C4-2B (cell line): ENCODE measurements at regions not wholly inside any gene's neighbourhood (a gene's known extent, or its start where the extent isn't known, plus 50 kb on each side); places are given as distances from the start of the nearest gene placed in this dataset.

ENCODE experiments used
- CTCF ChIP-seq: fragments of 450-650 bp; conservative IDR thresholded peaks from 2 replicates; pipeline ENCODE4 v1.5.1; 2017; ENCODE audit warnings: mild to moderate bottlenecking
- ZFX ChIP-seq: fragments of 450-650 bp; IDR thresholded peaks from 2 replicates; pipeline ENCODE4 v1.6.1; 2017

- TF ChIP-seq CTCF (no peak), ZFX (no peak)
Observed at GRCh38 chr11:97079244-97079643, 689.4 kb downstream of the JRKL start.
